HCT116 (cell line): ENCODE measurements at regions not wholly inside any gene's neighbourhood (a gene's known extent, or its start where the extent isn't known, plus 50 kb on each side); places are given as distances from the start of the nearest gene placed in this dataset.

ENCODE experiments used
- ATAC-seq: fragments of 200-7000 bp; cut with Tn5 transposase; 2 replicates; pipeline ENCODE4 v1.9.1; 2020; ENCODE audit warnings: mild to moderate bottlenecking, moderate library complexity
- BruUV-seq: library from RNA; stranded (reverse); fragments of 400-500 nt; replicated peaks from 2 replicates; lab custom pipeline; 2021; lab: Mats Ljungman, UMichigan
- CTCF ChIA-PET: fragments of 300-600 bp; sonication (Branson Sonifier 250); formaldehyde crosslinking; loops from one replicate; lab custom pipeline; 2021; ENCODE audit warnings: antibody characterized with exemption; lab: Charles Lee
- POLR2A ChIA-PET: fragments of 300-600, 350-600 bp; sonication (Branson Sonifier 250); formaldehyde crosslinking; loops from one replicate; lab custom pipeline; 2021; ENCODE audit warnings: antibody characterized with exemption; lab: Charles Lee
- RAD21 ChIA-PET, 2 experiments: fragments of 300-600 bp; sonication (Branson Sonifier 250); formaldehyde crosslinking; loops; one replicate each; lab custom pipeline; 2023; ENCODE audit warnings: low total read pairs in 2 of 2; ENCODE audit not compliant: uncharacterized antibody in 2 of 2, unreplicated experiment in 2 of 2, low non-redundant PET in 1 of 2; lab: Charles Lee
- DNase-seq: peaks from one replicate; pipeline ENCODE4 v3.0.0-alpha.2; 2010; ENCODE audit warnings: low read depth, low spot score
- H2AFZ ChIP-seq: fragments of 200-600 bp; shearing (Covaris generic), sonication (generic); 2 replicates; pipeline ENCODE4 v1.6.1; 2017; ENCODE audit warnings: low read depth, mixed run types, mixed read lengths, antibody characterized with exemption, low read length; ENCODE audit not compliant: poor library complexity, severe bottlenecking
- H3K27ac ChIP-seq: 2 replicates; pipeline ENCODE4 v1.5.1; 2012; ENCODE audit warnings: low read depth, low read length
- H3K27me3 ChIP-seq: fragments of 200-600 bp; sonication (generic); 2 replicates; pipeline ENCODE4 v1.6.1; 2016; ENCODE audit warnings: mixed run types, low read length, mixed read lengths; ENCODE audit not compliant: insufficient read depth
- H3K36me3 ChIP-seq, 2 experiments: fragments of 200-500 bp in 1 of 2; fragments of 200-600 bp in 1 of 2; sonication (Bioruptor generic) in 1 of 2; sonication (generic) in 1 of 2; 2 replicates each; pipeline versions ENCODE4 v1.5.1 to v1.6.1; 2014 to 2016; ENCODE audit warnings: low read length in 2 of 2, inconsistent platforms in 1 of 2, mixed read lengths in 1 of 2, mixed run types in 1 of 2; ENCODE audit not compliant: insufficient read depth in 2 of 2, control insufficient read depth in 1 of 2
- H3K4me1 ChIP-seq, 2 experiments: fragments of 200-600 bp in 1 of 2; sonication (generic) in 1 of 2; 2 replicates each; pipeline versions ENCODE4 v1.5.1 to v1.6.1; 2012 to 2017; ENCODE audit warnings: low read length in 2 of 2, inconsistent platforms in 1 of 2, mild to moderate bottlenecking in 1 of 2, mixed read lengths in 1 of 2, mixed run types in 1 of 2, moderate library complexity in 1 of 2; ENCODE audit not compliant: insufficient read depth in 2 of 2, control insufficient read depth in 1 of 2
- H3K4me2 ChIP-seq: fragments of 200-600 bp; sonication (generic); 2 replicates; pipeline ENCODE4 v1.6.1; 2017; ENCODE audit warnings: mixed run types, low read length, mixed read lengths
- H3K4me3 ChIP-seq, 2 experiments: fragments of 200-600 bp in 1 of 2; sonication (generic) in 1 of 2; replicated peaks in 1 of 2; 2 replicates each; pipeline ENCODE4 v1.5.1; 2011 to 2016; ENCODE audit warnings: low read length in 2 of 2, control low read depth in 1 of 2, low read depth in 1 of 2, mild to moderate bottlenecking in 1 of 2, mixed read lengths in 1 of 2, mixed run types in 1 of 2
- H3K79me2 ChIP-seq: fragments of 200-600 bp; sonication (generic); 2 replicates; pipeline ENCODE4 v1.6.1; 2017; ENCODE audit warnings: mild to moderate bottlenecking, mixed run types, low read length, moderate library complexity, mixed read lengths; ENCODE audit not compliant: insufficient read depth
- H3K9ac ChIP-seq: fragments of 200-600 bp; sonication (generic); 2 replicates; pipeline ENCODE4 v1.6.1; 2016; ENCODE audit warnings: low read length, mixed read lengths
- H3K9me2 ChIP-seq: fragments of 200-600 bp; sonication (generic), shearing (Covaris generic); 2 replicates; pipeline ENCODE4 v1.6.1; 2017; ENCODE audit warnings: mixed run types, mild to moderate bottlenecking, moderate library complexity; ENCODE audit not compliant: insufficient read depth
- H3K9me3 ChIP-seq, 2 experiments: fragments of 200-500 bp in 1 of 2; fragments of 200-600 bp in 1 of 2; sonication (Bioruptor generic) in 1 of 2; sonication (generic) in 1 of 2; 2 replicates each; pipeline ENCODE4 v1.6.1; 2014 to 2017; ENCODE audit warnings: low read length in 2 of 2, mixed read lengths in 2 of 2, inconsistent platforms in 1 of 2, low read depth in 1 of 2, mild to moderate bottlenecking in 1 of 2, mixed run types in 1 of 2, moderate library complexity in 1 of 2; ENCODE audit not compliant: control insufficient read depth in 1 of 2, insufficient read depth in 1 of 2
- H4K20me1 ChIP-seq: fragments of 200-600 bp; sonication (generic), shearing (Covaris generic); 2 replicates; pipeline ENCODE4 v1.6.1; 2017; ENCODE audit warnings: mixed run types, mild to moderate bottlenecking, moderate library complexity; ENCODE audit not compliant: insufficient read depth
- CEBPB ChIP-seq: IDR thresholded peaks from 2 replicates; pipeline ENCODE4 v1.6.1; 2012; ENCODE audit warnings: low read depth
- CTCF ChIP-seq, 3 experiments: fragments of 200-600 bp in 1 of 3; sonication (generic) in 1 of 3; IDR thresholded peaks in 2 of 3; conservative IDR thresholded peaks in 1 of 3; 2 replicates each; pipeline ENCODE4 v1.5.1; 2012 to 2017; ENCODE audit warnings: low read depth in 2 of 3, low read length in 2 of 3, antibody characterized with exemption in 1 of 3, borderline replicate concordance in 1 of 3, control low read depth in 1 of 3, mild to moderate bottlenecking in 1 of 3, mixed read lengths in 1 of 3, mixed run types in 1 of 3, moderate library complexity in 1 of 3; ENCODE audit not compliant: insufficient read depth in 1 of 3
- EGR1 ChIP-seq: IDR thresholded peaks from 2 replicates; pipeline ENCODE4 v1.6.1; 2012; ENCODE audit warnings: low read depth
- FOSL1 ChIP-seq: IDR thresholded peaks from 2 replicates; pipeline ENCODE4 v1.6.1; 2012; ENCODE audit warnings: low read depth
- RAD21 ChIP-seq: IDR thresholded peaks from 2 replicates; pipeline ENCODE4 v1.6.1; 2012; ENCODE audit warnings: low read depth, mild to moderate bottlenecking
- TCF7L2 ChIP-seq: IDR thresholded peaks from 2 replicates; pipeline ENCODE4 v1.7.0; 2011; ENCODE audit warnings: borderline replicate concordance, inconsistent platforms; ENCODE audit not compliant: insufficient read depth, insufficient read length; ENCODE audit errors: extremely low read depth
- YY1 ChIP-seq: IDR thresholded peaks from 2 replicates; pipeline ENCODE4 v1.6.1; 2011; ENCODE audit warnings: low read length, low read depth, moderate library complexity, mild to moderate bottlenecking; ENCODE audit not compliant: insufficient replicate concordance; ENCODE audit errors: extremely low read depth
- intact Hi-C: fragments of 100-400 bp; cut with micrococcal nuclease; formaldehyde crosslinking; loops from 2 replicates; pipeline ENCODE4 v1.10.0; 2022
- TF ChIP-seq, protein P1 (sequence below): IDR thresholded peaks from 2 replicates; pipeline ENCODE4 v1.6.1; 2011; ENCODE audit warnings: mild to moderate bottlenecking, low read length, moderate library complexity; ENCODE audit not compliant: insufficient replicate concordance; ENCODE audit errors: extremely low read depth
- TF ChIP-seq, protein P2 (sequence below): IDR thresholded peaks from 2 replicates; pipeline ENCODE4 v1.6.1; 2012
- TF ChIP-seq, protein P3 (sequence below): IDR thresholded peaks from 2 replicates; pipeline ENCODE4 v1.6.1; 2012; ENCODE audit warnings: low read depth

- no peak for TF ChIP-seq TCF7L2
- TF ChIP-seq, protein P1, sequence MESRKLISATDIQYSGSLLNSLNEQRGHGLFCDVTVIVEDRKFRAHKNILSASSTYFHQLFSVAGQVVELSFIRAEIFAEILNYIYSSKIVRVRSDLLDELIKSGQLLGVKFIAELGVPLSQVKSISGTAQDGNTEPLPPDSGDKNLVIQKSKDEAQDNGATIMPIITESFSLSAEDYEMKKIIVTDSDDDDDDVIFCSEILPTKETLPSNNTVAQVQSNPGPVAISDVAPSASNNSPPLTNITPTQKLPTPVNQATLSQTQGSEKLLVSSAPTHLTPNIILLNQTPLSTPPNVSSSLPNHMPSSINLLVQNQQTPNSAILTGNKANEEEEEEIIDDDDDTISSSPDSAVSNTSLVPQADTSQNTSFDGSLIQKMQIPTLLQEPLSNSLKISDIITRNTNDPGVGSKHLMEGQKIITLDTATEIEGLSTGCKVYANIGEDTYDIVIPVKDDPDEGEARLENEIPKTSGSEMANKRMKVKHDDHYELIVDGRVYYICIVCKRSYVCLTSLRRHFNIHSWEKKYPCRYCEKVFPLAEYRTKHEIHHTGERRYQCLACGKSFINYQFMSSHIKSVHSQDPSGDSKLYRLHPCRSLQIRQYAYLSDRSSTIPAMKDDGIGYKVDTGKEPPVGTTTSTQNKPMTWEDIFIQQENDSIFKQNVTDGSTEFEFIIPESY = no peak
- TF ChIP-seq, protein P2, sequence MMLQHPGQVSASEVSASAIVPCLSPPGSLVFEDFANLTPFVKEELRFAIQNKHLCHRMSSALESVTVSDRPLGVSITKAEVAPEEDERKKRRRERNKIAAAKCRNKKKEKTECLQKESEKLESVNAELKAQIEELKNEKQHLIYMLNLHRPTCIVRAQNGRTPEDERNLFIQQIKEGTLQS = no peak
These were observed 118.4 kb upstream of the FZD10 start (continued) for GRCh38 chr12:130043685-130044406.

DNA sequence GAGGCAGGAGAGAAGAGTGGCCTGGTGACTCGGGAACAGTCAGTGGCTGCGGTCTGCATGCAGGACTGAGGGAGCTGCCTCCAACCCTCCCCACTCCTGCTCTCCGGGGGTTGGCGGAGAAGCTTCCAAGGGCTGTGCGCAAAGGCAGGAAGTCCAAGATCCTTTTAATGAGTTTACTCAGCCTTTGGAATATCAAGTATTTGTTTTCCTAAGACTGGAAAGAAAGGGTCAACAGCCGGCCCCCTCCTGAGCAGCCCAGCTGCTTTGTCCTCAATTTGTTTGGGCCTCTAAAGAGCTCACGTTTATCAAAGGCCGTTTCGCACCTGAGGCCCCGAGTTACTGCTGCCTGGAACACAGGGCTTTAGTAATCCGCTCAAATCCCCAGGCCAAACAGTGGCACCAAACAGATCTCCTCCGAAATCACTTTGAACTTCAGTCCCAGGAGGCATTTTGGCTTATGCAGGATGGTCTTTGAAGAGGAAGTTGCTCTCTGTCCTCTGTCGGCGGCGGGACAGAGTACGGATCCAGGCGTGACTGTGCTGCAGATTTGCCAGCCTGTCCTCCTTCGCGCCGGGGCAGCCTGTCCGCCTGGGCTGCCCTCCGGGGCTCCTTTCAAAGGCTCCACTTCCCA, 117.2 kb upstream of the FZD10 start:
- intact Hi-C loops = no loop called here
- Histone ChIP-seq H3K4me2 (no peak overlapping the region), H3K79me2 (no peaks in the 10 kb centered on the region), H3K27ac (no peak overlapping the region), H3K27me3 (no peaks in the 10 kb centered on the region), H4K20me1 (no peaks in the 10 kb centered on the region), H3K4me1 (no peaks in the 10 kb centered on the region), H3K9me3 (peaks cover 7 to 10% of the 10 kb centered on the region in 2 experiments; a peak in 2 of 4 replicates), H3K9ac (no peak overlapping the region), H3K9me2 (no peaks in the 10 kb centered on the region), H3K4me3 (no peak overlapping the region), H2AFZ (no peak overlapping the region), H3K36me3 (no peaks in the 10 kb centered on the region)
- ChIA-PET POLR2A (no interaction called here), CTCF (no interaction called here), RAD21 (no interaction called here)
- no TSS peak for BruUV-seq
- DNase-seq = no peak
- no peak for ATAC-seq
- TF ChIP-seq YY1 (no peak), CTCF (IDR thresholded peaks at IDR 0.05 in 2 of 3, conservative IDR thresholded peaks at IDR 0.05 in 1 of 3; ENCODE audit: borderline replicate concordance in 1 of 3, insufficient read depth in 1 of 3, low read depth in 2 of 3, low read length in 2 of 3) (no peak), FOSL1 (no peak), TCF7L2 (no peak), EGR1 (no peak), CEBPB (no peak), RAD21 (no peak)
- TF ChIP-seq, protein P3, sequence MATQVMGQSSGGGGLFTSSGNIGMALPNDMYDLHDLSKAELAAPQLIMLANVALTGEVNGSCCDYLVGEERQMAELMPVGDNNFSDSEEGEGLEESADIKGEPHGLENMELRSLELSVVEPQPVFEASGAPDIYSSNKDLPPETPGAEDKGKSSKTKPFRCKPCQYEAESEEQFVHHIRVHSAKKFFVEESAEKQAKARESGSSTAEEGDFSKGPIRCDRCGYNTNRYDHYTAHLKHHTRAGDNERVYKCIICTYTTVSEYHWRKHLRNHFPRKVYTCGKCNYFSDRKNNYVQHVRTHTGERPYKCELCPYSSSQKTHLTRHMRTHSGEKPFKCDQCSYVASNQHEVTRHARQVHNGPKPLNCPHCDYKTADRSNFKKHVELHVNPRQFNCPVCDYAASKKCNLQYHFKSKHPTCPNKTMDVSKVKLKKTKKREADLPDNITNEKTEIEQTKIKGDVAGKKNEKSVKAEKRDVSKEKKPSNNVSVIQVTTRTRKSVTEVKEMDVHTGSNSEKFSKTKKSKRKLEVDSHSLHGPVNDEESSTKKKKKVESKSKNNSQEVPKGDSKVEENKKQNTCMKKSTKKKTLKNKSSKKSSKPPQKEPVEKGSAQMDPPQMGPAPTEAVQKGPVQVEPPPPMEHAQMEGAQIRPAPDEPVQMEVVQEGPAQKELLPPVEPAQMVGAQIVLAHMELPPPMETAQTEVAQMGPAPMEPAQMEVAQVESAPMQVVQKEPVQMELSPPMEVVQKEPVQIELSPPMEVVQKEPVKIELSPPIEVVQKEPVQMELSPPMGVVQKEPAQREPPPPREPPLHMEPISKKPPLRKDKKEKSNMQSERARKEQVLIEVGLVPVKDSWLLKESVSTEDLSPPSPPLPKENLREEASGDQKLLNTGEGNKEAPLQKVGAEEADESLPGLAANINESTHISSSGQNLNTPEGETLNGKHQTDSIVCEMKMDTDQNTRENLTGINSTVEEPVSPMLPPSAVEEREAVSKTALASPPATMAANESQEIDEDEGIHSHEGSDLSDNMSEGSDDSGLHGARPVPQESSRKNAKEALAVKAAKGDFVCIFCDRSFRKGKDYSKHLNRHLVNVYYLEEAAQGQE = no peak
- TF ChIP-seq, protein P2 = no peak
